ENCODE measurements at regions not wholly inside any gene's neighbourhood (a gene's known extent, or its start where the extent isn't known, plus 50 kb on each side); places are given as distances from the start of the nearest gene placed in this dataset.

DNA sequence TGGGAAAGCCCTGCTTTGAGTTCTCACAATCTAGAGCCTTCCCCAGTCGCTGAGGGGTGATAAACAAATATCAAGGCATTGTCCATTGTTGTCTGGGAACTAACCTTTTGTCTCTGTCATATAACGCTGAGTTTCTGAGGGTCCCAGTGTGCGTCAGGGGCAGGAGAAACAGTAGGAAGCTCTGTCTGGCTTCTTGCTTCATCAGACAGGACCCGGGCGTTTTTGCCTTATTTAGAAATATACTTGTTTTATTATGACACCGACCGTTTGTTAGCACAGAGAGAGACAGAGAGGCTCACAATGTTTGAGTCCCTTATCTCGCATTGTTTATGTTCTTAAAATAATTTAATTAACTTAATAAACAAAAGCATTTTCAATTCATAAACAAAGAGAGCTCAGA lies 204.9 kb upstream of the GAS1 start:
- H3K36me3 ChIP-seq = no peaks in the 10 kb centered on the region
- H3K27ac ChIP-seq = no peak overlapping the region
- H3K9me3 ChIP-seq = no peaks in the 10 kb centered on the region
- H3K4me1 ChIP-seq = peaks cover 13% of the 10 kb centered on the region
- no peaks in the 10 kb centered on the region for H3K27me3 ChIP-seq
- H3K4me3 ChIP-seq = no peak overlapping the region
- intact Hi-C loops (cut with DNase I) = no loop called here
- TF ChIP-seq, protein P1, sequence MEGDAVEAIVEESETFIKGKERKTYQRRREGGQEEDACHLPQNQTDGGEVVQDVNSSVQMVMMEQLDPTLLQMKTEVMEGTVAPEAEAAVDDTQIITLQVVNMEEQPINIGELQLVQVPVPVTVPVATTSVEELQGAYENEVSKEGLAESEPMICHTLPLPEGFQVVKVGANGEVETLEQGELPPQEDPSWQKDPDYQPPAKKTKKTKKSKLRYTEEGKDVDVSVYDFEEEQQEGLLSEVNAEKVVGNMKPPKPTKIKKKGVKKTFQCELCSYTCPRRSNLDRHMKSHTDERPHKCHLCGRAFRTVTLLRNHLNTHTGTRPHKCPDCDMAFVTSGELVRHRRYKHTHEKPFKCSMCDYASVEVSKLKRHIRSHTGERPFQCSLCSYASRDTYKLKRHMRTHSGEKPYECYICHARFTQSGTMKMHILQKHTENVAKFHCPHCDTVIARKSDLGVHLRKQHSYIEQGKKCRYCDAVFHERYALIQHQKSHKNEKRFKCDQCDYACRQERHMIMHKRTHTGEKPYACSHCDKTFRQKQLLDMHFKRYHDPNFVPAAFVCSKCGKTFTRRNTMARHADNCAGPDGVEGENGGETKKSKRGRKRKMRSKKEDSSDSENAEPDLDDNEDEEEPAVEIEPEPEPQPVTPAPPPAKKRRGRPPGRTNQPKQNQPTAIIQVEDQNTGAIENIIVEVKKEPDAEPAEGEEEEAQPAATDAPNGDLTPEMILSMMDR (IDR thresholded peaks at IDR 0.05) = no peak
- no peak for TF ChIP-seq POLR2AphosphoS5 (IDR thresholded peaks at IDR 0.05; ENCODE audit: insufficient read depth in 1 of 2, low read depth in 1 of 2)
- TF ChIP-seq POLR2A (IDR thresholded peaks at IDR 0.05) = no peak
- no peak for DNase-seq (ENCODE audit: extremely low spot score in 2 of 2)

DNA sequence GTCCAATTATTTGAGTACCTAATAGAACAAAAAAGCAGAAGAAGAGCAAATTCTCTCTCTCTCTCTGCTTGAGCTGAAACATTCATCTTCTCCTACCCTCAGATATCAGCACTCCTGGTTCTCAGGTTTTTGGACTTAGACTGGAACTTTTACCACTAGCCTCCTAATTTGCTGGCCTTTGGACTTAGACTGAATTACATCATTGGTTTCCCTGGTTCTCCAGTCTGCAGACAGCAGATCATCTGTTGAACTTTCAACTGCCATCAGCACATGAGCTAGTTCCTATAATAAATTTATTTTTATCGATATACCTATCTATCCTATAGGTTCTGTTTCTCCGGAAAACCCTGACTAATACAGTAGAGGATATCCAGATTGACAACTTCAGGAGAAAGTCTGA lies 208.9 kb upstream of the GAS1 start:
- DNase-seq (ENCODE audit: extremely low spot score in 2 of 2) = no peak
- intact Hi-C loops (cut with DNase I) = no loop called here
- H3K27ac ChIP-seq = no peak overlapping the region
- no peaks in the 10 kb centered on the region for H3K9me3 ChIP-seq
- H3K4me1 ChIP-seq = no peaks in the 10 kb centered on the region
- H3K27me3 ChIP-seq = no peaks in the 10 kb centered on the region
- TF ChIP-seq POLR2A (IDR thresholded peaks at IDR 0.05) (no peak), POLR2AphosphoS5 (IDR thresholded peaks at IDR 0.05; ENCODE audit: insufficient read depth in 1 of 2, low read depth in 1 of 2) (no peak)
- TF ChIP-seq, protein P1 (IDR thresholded peaks at IDR 0.05) = no peak
- no peaks in the 10 kb centered on the region for H3K36me3 ChIP-seq
- no peak overlapping the region for H3K4me3 ChIP-seq

DNA sequence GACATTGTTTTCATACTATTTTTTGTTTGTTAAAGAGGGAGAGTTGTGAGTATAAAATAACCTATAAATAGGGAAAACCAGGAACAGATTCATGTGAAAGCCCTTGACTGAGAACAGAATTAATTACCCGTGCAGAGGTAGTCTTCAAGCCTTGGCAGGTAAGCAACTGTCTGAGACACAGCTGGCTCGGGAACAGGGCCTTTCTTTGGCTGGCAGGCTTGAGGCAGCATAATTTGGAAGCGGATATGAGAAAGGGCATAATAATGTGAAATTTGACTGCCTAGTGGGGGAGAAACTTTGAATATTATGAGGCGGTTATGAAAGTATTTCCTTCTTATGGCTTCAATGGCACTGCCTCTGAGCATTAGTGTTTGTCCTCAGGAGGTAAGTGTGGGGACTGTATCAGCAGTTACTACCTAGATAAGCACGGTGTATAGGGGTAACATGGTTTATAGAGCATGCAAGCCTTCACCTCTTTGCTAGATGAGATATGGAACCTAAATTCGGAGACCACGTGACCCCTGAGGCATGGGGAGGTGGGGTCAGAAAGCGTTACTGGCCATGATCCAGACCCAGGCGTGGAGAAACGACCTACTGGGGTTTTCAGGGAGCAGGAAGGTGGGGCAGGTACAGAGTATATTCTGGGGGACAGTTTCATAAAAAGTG lies 210.2 kb upstream of the GAS1 start:
- H3K9me3 ChIP-seq = no peaks in the 10 kb centered on the region
- intact Hi-C loops (cut with DNase I) = no loop called here
- no peak for DNase-seq (ENCODE audit: extremely low spot score in 2 of 2)
- H3K4me1 ChIP-seq = no peaks in the 10 kb centered on the region
- H3K36me3 ChIP-seq = no peaks in the 10 kb centered on the region
- no peak for TF ChIP-seq POLR2AphosphoS5 (IDR thresholded peaks at IDR 0.05; ENCODE audit: insufficient read depth in 1 of 2, low read depth in 1 of 2)
- no peak overlapping the region for H3K4me3 ChIP-seq
- H3K27me3 ChIP-seq = no peaks in the 10 kb centered on the region
- H3K27ac ChIP-seq = no peak overlapping the region

DNA sequence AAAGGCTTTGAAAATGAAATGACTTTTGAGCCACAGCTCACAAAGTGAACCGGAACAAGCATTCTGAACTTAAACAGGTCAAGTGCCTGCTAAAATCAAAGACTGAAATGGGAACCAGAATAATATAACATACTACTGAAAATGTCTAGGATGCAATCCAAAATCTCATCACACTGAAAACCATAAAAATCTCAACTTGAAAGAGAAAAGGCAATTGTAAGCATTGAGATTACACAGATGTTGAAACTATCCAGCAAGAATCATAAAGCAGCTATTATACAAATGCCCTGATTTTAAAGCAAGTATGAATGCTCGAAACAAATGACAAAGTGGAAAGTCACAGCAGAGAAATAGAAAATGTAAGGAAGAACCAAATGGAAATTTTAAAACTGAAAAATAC lies 211.5 kb upstream of the GAS1 start:
- H3K27me3 ChIP-seq = no peaks in the 10 kb centered on the region
- no peak overlapping the region for H3K27ac ChIP-seq
- H3K9me3 ChIP-seq = no peaks in the 10 kb centered on the region
- no peak for DNase-seq (ENCODE audit: extremely low spot score in 2 of 2)
- H3K4me3 ChIP-seq = no peak overlapping the region
- intact Hi-C loops (cut with DNase I) = no loop called here
- H3K36me3 ChIP-seq = no peaks in the 10 kb centered on the region
- no peaks in the 10 kb centered on the region for H3K4me1 ChIP-seq
- TF ChIP-seq, protein P1 (IDR thresholded peaks at IDR 0.05) = no peak
- TF ChIP-seq POLR2A (IDR thresholded peaks at IDR 0.05) = no peak
- TF ChIP-seq POLR2AphosphoS5 (IDR thresholded peaks at IDR 0.05; ENCODE audit: insufficient read depth in 1 of 2, low read depth in 1 of 2) = no peak

DNA sequence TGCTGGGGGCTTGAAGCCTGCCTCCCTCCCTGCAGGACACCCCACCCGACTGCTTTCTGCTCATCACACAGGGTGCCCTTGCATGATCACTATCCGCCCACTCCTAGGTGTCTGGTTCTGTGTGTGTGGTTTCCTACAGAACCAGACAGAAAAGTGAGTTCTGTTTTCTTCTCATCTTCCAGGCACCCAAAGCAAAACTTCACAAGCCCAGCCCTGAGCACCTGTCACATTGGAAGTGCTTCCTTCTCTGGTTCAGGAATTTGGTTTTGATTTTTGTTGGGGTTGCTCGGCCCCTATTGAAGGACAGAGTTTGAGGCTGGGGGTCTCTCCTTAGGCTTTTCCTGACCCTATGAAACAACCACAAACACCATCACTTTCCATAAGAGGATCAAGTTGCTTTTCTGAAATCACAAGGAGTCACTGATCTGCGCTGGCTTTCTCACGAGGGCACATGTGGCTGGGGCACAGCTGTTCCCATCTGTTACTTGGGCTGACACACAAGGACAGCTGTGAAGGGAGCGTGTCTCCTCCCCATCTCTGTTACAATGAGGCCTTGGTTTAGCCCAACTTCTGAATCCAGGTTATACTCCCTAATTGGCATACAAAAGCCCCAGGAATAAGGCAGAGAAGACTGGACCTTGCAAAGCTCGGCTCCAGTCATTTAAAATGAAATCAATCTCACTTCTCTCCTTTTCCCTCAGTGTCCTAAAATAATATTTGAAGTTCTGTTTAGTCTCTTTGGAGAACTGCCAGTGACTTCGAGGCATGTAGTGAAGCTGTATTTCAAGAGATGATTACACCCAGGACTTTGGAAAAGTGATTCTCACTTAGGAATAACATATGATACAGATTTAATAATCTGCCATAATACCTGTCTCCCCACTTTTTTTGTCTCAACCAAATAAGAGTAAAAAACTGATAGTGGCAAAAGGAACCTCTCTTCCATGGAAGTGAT lies 213.1 kb upstream of the GAS1 start:
- H3K4me3 ChIP-seq = no peak overlapping the region
- no peak for DNase-seq (ENCODE audit: extremely low spot score in 2 of 2)
- no peak overlapping the region for H3K27ac ChIP-seq
- H3K27me3 ChIP-seq = no peaks in the 10 kb centered on the region
- H3K4me1 ChIP-seq = no peaks in the 10 kb centered on the region
- no peaks in the 10 kb centered on the region for H3K36me3 ChIP-seq
- intact Hi-C loops (cut with DNase I) = no loop called here
- no peaks in the 10 kb centered on the region for H3K9me3 ChIP-seq
- TF ChIP-seq POLR2AphosphoS5 (IDR thresholded peaks at IDR 0.05; ENCODE audit: insufficient read depth in 1 of 2, low read depth in 1 of 2) (no peak), POLR2A (IDR thresholded peaks at IDR 0.05) (no peak)
- TF ChIP-seq, protein P1 (IDR thresholded peaks at IDR 0.05) = no peak

Data from vagina (tissue), 2 donors.